Mucosa of rectum (tissue), 2 donors: ENCODE measurements at regions not wholly inside any gene's neighbourhood (a gene's known extent, or its start where the extent isn't known, plus 50 kb on each side); places are given as distances from the start of the nearest gene placed in this dataset.
"Not testable (repeated sequence)": the region's sequence is repeated elsewhere in the genome, so short reads cannot be mapped to it uniquely, and the experiment has no call there.

Experiments used
- H3K27ac ChIP-seq, 2 donors: one replicate each; pipeline ENCODE4 v1.7.0; 2013; ENCODE audit warnings: inconsistent platforms in 2 of 2, low read depth in 2 of 2, low read length in 2 of 2
- H3K27me3 ChIP-seq, 2 donors: one replicate each; pipeline ENCODE4 v1.7.0; 2013; ENCODE audit warnings: low read length in 2 of 2; ENCODE audit not compliant: control insufficient read depth in 2 of 2, insufficient read depth in 2 of 2
- H3K36me3 ChIP-seq, 2 donors: one replicate each; pipeline ENCODE4 v1.7.0; 2013; ENCODE audit warnings: low read length in 2 of 2; ENCODE audit not compliant: control insufficient read depth in 2 of 2, insufficient read depth in 2 of 2
- H3K4me1 ChIP-seq, 2 donors: one replicate each; pipeline ENCODE4 v1.7.0; 2013; ENCODE audit warnings: low read length in 2 of 2, mild to moderate bottlenecking in 1 of 2; ENCODE audit not compliant: control insufficient read depth in 2 of 2, insufficient read depth in 2 of 2
- H3K4me3 ChIP-seq, 2 donors: one replicate each; pipeline ENCODE4 v1.7.0; 2013; ENCODE audit warnings: low read length in 2 of 2
- H3K9ac ChIP-seq, 2 donors: one replicate each; pipeline ENCODE4 v1.7.0; 2013; ENCODE audit warnings: low read length in 2 of 2, low read depth in 1 of 2, mild to moderate bottlenecking in 1 of 2
- H3K9me3 ChIP-seq, 2 donors: one replicate each; pipeline ENCODE4 v1.7.0; 2013; ENCODE audit warnings: low read length in 2 of 2; ENCODE audit not compliant: control insufficient read depth in 2 of 2
- donor health status: healthy.
- donor health status: Normal muscosa, but diverticular disease.

DNA sequence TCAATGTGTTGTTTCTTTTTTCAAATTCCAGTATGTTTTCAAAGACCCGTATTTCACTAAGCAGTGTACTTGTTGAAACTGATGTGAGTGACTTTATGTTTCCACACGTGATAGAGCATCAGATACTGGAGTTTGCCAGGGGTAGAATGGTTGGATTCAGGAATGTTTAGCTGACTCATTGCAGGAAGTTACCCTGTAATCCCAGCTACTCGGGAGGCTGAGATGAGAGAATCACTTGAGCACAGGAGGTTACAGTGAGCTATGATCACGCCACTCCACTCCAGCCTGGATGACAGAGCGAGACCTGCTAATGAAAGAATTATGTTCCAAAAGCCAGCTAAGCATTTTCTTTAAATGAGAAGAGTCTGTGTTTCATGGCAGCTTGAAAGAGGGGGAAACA lies 147.6 kb downstream of the RBMX2 start:
- H3K4me3 ChIP-seq, H3K4me1 ChIP-seq, H3K36me3 ChIP-seq, H3K27me3 ChIP-seq, H3K9ac ChIP-seq, H3K27ac ChIP-seq, H3K9me3 ChIP-seq: not testable (repeated sequence)

DNA sequence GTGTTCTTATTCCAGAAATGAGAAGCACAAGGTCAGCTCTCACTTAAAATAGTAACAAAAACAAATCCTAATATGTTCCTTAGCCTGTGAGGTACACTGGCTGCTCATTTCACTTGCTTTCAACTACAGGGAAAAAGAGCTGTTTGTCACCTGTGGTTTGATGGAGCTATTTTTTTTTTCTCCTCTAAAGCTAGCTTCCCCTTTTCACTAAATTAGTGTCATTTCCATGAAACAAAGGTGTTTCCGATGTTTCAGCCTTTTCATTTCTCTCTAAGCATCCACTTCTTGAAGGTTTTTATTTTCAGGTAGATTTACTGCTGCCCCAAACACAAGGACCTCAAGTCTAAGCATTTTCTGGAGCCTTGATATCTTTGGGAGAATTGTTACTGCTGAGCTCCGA lies 148.6 kb downstream of the RBMX2 start:
- Histone ChIP-seq H3K4me3 (no peak overlapping the region), H3K9ac (no peak overlapping the region), H3K9me3 (no peaks in the 10 kb centered on the region), H3K4me1 (no peaks in the 10 kb centered on the region), H3K36me3 (no peaks in the 10 kb centered on the region), H3K27ac (no peak overlapping the region), H3K27me3 (peaks cover 8 to 9% of the 10 kb centered on the region in 2 donors)

- Histone ChIP-seq H3K27ac (no peak overlapping the region), H3K4me3 (no peak overlapping the region), H3K9ac (no peak overlapping the region), H3K36me3 (no peaks in the 10 kb centered on the region), H3K27me3 (peaks cover 8% of the 10 kb centered on the region in 2 donors), H3K4me1 (no peaks in the 10 kb centered on the region), H3K9me3 (no peaks in the 10 kb centered on the region)
These were observed 150.8 kb downstream of the RBMX2 start for GRCh38 chrX:130552444-130553073.

DNA sequence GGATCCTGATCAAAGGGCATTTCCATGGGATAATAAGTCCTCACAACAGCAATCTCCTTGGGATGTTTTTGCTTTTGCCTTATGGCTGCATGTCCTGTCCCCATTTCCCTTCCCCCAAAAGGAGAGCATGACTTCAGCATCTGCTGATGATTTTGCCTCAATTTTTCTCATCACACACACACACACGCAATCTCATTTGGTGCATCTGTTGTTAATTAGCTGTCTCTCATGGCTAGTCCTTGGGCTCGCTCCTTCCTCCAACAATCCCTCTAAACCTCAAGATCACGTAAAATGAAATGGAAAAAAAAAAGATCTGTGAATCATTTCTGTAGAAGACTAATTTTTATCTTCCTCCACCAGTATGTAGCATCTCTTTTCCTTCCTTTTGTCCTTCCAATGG lies 153.6 kb downstream of the RBMX2 start:
- Histone ChIP-seq H3K27ac (no peak overlapping the region), H3K4me3 (no peak overlapping the region), H3K27me3 (peaks cover under 1 to 5% of the 10 kb centered on the region in 2 donors), H3K36me3 (no peaks in the 10 kb centered on the region), H3K9me3 (no peaks in the 10 kb centered on the region), H3K4me1 (no peaks in the 10 kb centered on the region), H3K9ac (no peak overlapping the region)

DNA sequence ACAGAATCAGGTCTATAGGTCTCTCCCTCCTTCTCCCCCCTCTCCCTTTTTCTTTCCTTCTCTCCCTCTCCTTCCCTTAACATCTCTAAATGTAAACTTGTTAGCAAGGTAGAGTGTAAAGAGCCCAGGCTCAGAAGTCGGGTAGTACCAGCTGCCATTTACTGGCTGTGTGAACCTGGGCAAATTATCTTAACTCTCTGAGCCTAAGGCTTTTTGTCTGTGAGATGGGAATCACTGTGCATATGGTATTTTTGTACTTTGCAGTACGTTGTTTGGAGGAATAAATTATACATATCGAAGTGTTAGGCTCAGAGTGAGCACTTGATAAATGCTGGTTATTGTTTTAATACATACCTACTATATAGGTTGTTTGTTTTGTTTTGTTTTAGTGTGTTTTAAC lies 154.0 kb downstream of the RBMX2 start:
- Histone ChIP-seq H3K9ac (no peak overlapping the region), H3K27ac (no peak overlapping the region), H3K36me3 (no peaks in the 10 kb centered on the region), H3K4me3 (no peak overlapping the region), H3K27me3 (peaks cover 0 to 5% of the 10 kb centered on the region in 2 donors), H3K9me3 (no peaks in the 10 kb centered on the region), H3K4me1 (no peaks in the 10 kb centered on the region)

DNA sequence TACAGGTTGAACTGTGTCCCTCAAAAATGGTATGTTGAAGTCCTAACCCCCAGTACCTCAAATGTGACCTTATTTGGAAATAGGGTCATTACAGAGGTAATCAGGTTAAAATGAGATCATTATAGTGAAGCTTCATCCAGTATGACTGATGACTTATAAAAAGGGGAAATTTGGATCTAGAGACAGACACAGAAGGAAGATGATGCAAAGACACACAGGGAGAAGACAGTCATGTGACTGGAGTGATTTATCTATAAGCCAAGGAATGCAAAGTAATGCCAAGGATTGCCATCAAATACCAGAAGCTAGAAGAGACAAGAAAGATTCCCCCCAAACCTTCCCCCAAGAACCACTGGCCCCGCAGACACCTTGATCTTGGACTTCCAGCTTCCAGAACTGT lies 155.2 kb downstream of the RBMX2 start:
- Histone ChIP-seq H3K27me3 (no peaks in the 10 kb centered on the region), H3K4me1 (no peaks in the 10 kb centered on the region), H3K27ac (no peak overlapping the region), H3K9me3 (no peaks in the 10 kb centered on the region), H3K4me3 (no peak overlapping the region), H3K36me3 (no peaks in the 10 kb centered on the region), H3K9ac (no peak overlapping the region)

- Histone ChIP-seq H3K4me1 (no peaks in the 10 kb centered on the region), H3K36me3 (no peaks in the 10 kb centered on the region), H3K9me3 (peaks cover 0 to 2% of the 10 kb centered on the region in 2 donors), H3K4me3 (no peak overlapping the region), H3K27me3 (no peaks in the 10 kb centered on the region), H3K9ac (no peak overlapping the region), H3K27ac (no peak overlapping the region)
These were observed 158.8 kb downstream of the RBMX2 start for GRCh38 chrX:130560544-130560943.

- Histone ChIP-seq H3K27me3 (no peaks in the 10 kb centered on the region), H3K36me3 (no peaks in the 10 kb centered on the region), H3K27ac (no peak overlapping the region), H3K4me3 (no peak overlapping the region), H3K9ac (no peak overlapping the region), H3K9me3 (peaks cover 0 to 2% of the 10 kb centered on the region in 2 donors), H3K4me1 (no peaks in the 10 kb centered on the region)
These were observed 160.1 kb downstream of the RBMX2 start for GRCh38 chrX:130561930-130562329.

DNA sequence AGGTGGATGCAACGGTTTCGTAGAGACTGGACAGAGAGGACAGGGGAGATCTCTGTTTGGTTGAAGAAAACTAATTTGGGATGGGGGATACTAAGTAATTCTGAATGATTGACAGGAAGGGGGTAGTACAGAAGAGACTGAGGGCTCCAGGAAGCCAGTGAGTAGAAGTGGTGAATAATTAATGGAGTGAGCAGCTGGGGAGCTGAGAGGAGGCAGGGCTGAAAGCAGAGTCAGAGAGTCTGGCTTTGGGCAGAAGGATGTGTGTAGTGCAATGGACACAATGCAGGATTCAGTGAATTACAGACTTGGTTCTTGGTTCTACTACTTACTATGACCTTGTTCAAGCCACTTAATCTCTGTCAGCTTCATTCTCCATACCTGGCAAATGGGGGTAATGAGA lies 161.7 kb downstream of the RBMX2 start:
- Histone ChIP-seq H3K27me3 (no peaks in the 10 kb centered on the region), H3K36me3 (no peaks in the 10 kb centered on the region), H3K27ac (no peak overlapping the region), H3K9ac (no peak overlapping the region), H3K9me3 (peaks cover 0 to 2% of the 10 kb centered on the region in 2 donors), H3K4me1 (no peaks in the 10 kb centered on the region), H3K4me3 (no peak overlapping the region)

- Histone ChIP-seq H3K27ac (no peak overlapping the region), H3K36me3 (no peaks in the 10 kb centered on the region), H3K9ac (no peak overlapping the region), H3K9me3 (peaks cover 0 to 2% of the 10 kb centered on the region in 2 donors), H3K4me1 (no peaks in the 10 kb centered on the region), H3K27me3 (no peaks in the 10 kb centered on the region), H3K4me3 (no peak overlapping the region)
These were observed 164.4 kb downstream of the RBMX2 start for GRCh38 chrX:130566028-130566683.
